ENCODE measurements at regions not wholly inside any gene's neighbourhood (a gene's known extent, or its start where the extent isn't known, plus 50 kb on each side); places are given as distances from the start of the nearest gene placed in this dataset.

DNA sequence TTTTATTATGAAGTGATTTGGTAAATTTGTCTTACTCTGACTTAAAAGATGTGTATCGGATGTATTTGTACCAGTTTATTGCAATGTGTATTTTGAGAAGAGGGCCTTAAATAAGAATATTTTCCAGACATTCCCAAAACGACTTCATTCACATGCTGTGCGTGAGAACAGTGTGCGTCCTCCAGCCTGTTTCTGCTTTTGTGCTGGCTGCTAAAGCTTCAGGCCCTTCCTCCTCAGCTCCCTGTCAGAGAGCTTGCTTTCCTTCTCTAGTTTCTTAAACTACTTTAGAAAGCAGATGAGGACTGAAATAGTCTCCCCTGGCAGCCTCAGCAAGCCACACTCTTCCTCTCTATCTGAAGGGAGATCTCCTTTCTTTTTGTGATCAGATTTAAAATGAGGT lies 157.8 kb downstream of the SAMD5 start:
- Histone ChIP-seq H3K27me3 (ENCODE audit: control insufficient read depth in 1 of 2, insufficient read depth in 2 of 2, low read length in 2 of 2) (no peaks in the 10 kb centered on the region), H3K4me3 (ENCODE audit: low read depth in 1 of 2, low read length in 2 of 2) (no peak overlapping the region), H3K27ac (ENCODE audit: low read depth, low read length) (no peak overlapping the region), H3K36me3 (ENCODE audit: control insufficient read depth in 1 of 2, insufficient read depth in 2 of 2, low read length in 2 of 2) (no peaks in the 10 kb centered on the region), H3K9ac (ENCODE audit: low read depth in 1 of 2, low read length in 2 of 2) (no peak overlapping the region), H3K4me1 (ENCODE audit: control insufficient read depth in 1 of 2, insufficient read depth in 2 of 2, low read length in 2 of 2) (no peaks in the 10 kb centered on the region), H3K9me3 (ENCODE audit: control insufficient read depth in 1 of 2, low read length in 2 of 2) (peaks cover 0 to 9% of the 10 kb centered on the region in 2 donors)

DNA sequence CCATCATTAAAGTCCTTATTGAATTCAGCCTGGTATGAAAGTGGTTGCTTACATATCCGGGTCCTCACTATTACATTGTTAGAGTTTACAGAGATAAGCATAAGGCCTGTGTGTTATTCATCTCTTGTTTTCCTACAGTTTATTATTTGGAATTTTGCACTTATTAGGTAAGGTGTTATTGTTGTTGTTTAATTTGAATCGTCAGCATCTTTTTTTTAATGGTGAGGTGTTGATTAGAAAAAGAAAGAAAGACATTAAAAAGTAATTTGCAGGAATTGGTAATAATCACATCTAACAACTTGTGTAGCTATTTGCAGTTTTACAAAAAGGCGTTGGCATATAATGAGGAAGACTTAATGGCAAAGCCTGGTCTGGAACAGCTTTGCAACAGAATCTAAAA lies 158.6 kb downstream of the SAMD5 start:
- H3K27ac ChIP-seq (ENCODE audit: low read depth, low read length), result no peak overlapping the region

DNA sequence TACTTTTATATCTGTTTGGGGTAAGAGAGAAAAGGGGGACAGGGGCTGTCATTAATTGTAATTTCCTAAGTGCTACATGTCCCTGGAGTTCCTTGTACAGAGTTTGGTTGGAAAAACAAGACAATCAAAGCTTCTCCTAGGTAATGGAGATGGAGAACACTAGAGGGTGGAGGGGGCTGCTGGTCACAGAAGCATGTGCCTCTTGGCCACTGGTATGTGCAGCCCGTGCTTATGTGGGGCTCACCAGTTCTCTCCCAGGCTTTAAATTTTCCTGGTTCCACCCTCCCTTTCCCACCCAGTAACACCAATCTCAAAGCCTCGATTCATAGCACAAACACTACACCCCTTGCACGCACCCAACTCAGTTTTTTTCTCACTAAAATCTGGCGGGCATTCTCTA lies 165.6 kb downstream of the SAMD5 start:
- H3K27me3 ChIP-seq (ENCODE audit: control insufficient read depth in 1 of 2, insufficient read depth in 2 of 2, low read length in 2 of 2), result no peaks in the 10 kb centered on the region
- no peak overlapping the region for H3K27ac ChIP-seq (ENCODE audit: low read depth, low read length)
- peaks cover 0 to 9% of the 10 kb centered on the region in 2 donors for H3K9me3 ChIP-seq (ENCODE audit: control insufficient read depth in 1 of 2, low read length in 2 of 2)
- no peaks in the 10 kb centered on the region for H3K36me3 ChIP-seq (ENCODE audit: control insufficient read depth in 1 of 2, insufficient read depth in 2 of 2, low read length in 2 of 2)
- no peak overlapping the region for H3K9ac ChIP-seq (ENCODE audit: low read depth in 1 of 2, low read length in 2 of 2)
- no peaks in the 10 kb centered on the region for H3K4me1 ChIP-seq (ENCODE audit: control insufficient read depth in 1 of 2, insufficient read depth in 2 of 2, low read length in 2 of 2)
- H3K4me3 ChIP-seq (ENCODE audit: low read depth in 1 of 2, low read length in 2 of 2), result no peak overlapping the region

More for the DNA sequence above, 158.6 kb downstream of the SAMD5 start:
- Histone ChIP-seq H3K9me3 (ENCODE audit: control insufficient read depth in 1 of 2, low read length in 2 of 2) (peaks cover 0 to 9% of the 10 kb centered on the region in 2 donors), H3K9ac (ENCODE audit: low read depth in 1 of 2, low read length in 2 of 2) (no peak overlapping the region), H3K4me1 (ENCODE audit: control insufficient read depth in 1 of 2, insufficient read depth in 2 of 2, low read length in 2 of 2) (no peaks in the 10 kb centered on the region), H3K4me3 (ENCODE audit: low read depth in 1 of 2, low read length in 2 of 2) (no peak overlapping the region), H3K27me3 (ENCODE audit: control insufficient read depth in 1 of 2, insufficient read depth in 2 of 2, low read length in 2 of 2) (no peaks in the 10 kb centered on the region), H3K36me3 (ENCODE audit: control insufficient read depth in 1 of 2, insufficient read depth in 2 of 2, low read length in 2 of 2) (no peaks in the 10 kb centered on the region)

DNA sequence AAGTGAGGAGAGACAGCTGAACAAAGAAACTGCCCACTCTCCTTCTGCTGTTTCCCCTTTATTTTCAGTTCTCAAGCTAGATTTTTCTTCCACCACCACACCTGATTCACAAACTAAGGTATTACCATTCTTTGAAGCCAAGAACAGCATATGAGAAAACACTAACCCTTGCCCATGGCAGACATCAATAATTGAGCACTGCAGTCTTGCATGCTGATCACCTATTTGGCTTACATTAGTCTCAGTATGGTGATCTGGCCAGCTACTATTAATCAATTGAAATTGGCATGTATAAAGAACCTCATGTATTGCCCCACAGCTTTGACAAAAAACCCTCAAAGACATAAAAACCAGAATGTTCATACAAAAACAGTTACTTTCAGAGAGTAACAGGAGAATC lies 166.3 kb downstream of the SAMD5 start:
- no peaks in the 10 kb centered on the region for H3K4me1 ChIP-seq (ENCODE audit: control insufficient read depth in 1 of 2, insufficient read depth in 2 of 2, low read length in 2 of 2)
- H3K9ac ChIP-seq (ENCODE audit: low read depth in 1 of 2, low read length in 2 of 2), result no peak overlapping the region
- no peak overlapping the region for H3K4me3 ChIP-seq (ENCODE audit: low read depth in 1 of 2, low read length in 2 of 2)
- no peak overlapping the region for H3K27ac ChIP-seq (ENCODE audit: low read depth, low read length)
- H3K9me3 ChIP-seq (ENCODE audit: control insufficient read depth in 1 of 2, low read length in 2 of 2), result peaks cover 0 to 5% of the 10 kb centered on the region in 2 donors
- no peaks in the 10 kb centered on the region for H3K27me3 ChIP-seq (ENCODE audit: control insufficient read depth in 1 of 2, insufficient read depth in 2 of 2, low read length in 2 of 2)
- H3K36me3 ChIP-seq (ENCODE audit: control insufficient read depth in 1 of 2, insufficient read depth in 2 of 2, low read length in 2 of 2), result no peaks in the 10 kb centered on the region

DNA sequence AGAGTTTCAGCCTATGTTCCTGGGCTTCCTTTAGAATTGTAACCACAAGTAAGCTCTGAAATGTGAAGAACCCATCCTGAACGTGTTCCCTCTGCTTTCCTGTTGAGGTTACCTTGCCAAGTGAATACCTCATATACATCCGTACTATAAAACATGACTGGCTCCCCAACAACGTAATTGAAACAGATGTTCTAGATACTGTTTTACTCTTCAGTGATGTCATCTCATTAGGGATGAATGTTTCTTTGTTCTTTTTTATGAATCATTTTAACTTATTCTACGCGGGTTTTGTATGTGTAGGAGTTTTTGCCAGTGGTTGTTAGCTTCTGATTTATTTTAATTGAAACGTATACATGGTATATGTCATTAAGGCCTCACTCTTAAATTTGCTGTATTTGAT lies 166.8 kb downstream of the SAMD5 start:
- Histone ChIP-seq H3K9me3 (ENCODE audit: control insufficient read depth in 1 of 2, low read length in 2 of 2) (no peaks in the 10 kb centered on the region), H3K27ac (ENCODE audit: low read depth, low read length) (no peak overlapping the region), H3K4me1 (ENCODE audit: control insufficient read depth in 1 of 2, insufficient read depth in 2 of 2, low read length in 2 of 2) (no peaks in the 10 kb centered on the region), H3K4me3 (ENCODE audit: low read depth in 1 of 2, low read length in 2 of 2) (no peak overlapping the region), H3K9ac (ENCODE audit: low read depth in 1 of 2, low read length in 2 of 2) (no peak overlapping the region), H3K27me3 (ENCODE audit: control insufficient read depth in 1 of 2, insufficient read depth in 2 of 2, low read length in 2 of 2) (no peaks in the 10 kb centered on the region), H3K36me3 (ENCODE audit: control insufficient read depth in 1 of 2, insufficient read depth in 2 of 2, low read length in 2 of 2) (no peaks in the 10 kb centered on the region)

DNA sequence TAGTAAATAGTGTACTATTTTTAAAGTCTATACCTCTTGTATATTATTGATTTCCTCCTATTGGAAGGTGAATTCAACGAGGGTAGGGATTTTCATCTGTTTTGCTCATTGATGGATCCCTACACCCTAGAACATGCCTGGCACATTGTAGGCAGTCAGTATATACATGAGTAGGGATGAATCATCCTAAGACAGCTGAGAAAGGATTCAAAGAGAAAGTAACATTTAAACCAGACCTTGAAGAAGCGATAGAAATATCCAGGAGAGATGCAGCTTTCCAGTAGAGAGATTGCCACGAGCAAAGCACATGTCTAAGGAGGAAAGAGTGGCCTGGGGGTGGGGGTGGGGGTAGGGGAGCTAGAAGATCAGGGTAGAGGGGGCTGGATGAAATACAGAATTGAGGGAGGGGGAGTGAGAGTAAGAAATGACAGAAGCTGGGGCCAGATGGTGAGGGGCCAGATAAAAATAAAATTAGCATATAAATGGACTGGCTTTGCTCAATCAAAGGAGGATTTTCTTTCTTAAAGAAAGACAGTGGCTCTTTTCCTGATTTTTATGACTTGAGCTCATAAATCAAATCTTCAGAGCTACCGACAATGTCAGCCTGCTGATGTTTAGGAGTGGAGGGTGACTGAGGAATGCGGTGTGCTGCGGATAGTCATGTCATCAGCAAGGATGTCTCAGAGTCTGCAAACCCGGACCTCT lies 168.2 kb downstream of the SAMD5 start:
- H3K4me3 ChIP-seq (ENCODE audit: low read depth in 1 of 2, low read length in 2 of 2), result no peak overlapping the region
- H3K9me3 ChIP-seq (ENCODE audit: control insufficient read depth in 1 of 2, low read length in 2 of 2), result no peaks in the 10 kb centered on the region
- H3K27me3 ChIP-seq (ENCODE audit: control insufficient read depth in 1 of 2, insufficient read depth in 2 of 2, low read length in 2 of 2), result no peaks in the 10 kb centered on the region
- H3K36me3 ChIP-seq (ENCODE audit: control insufficient read depth in 1 of 2, insufficient read depth in 2 of 2, low read length in 2 of 2), result no peaks in the 10 kb centered on the region
- no peak overlapping the region for H3K9ac ChIP-seq (ENCODE audit: low read depth in 1 of 2, low read length in 2 of 2)
- H3K27ac ChIP-seq (ENCODE audit: low read depth, low read length), result no peak overlapping the region
- H3K4me1 ChIP-seq (ENCODE audit: control insufficient read depth in 1 of 2, insufficient read depth in 2 of 2, low read length in 2 of 2), result no peaks in the 10 kb centered on the region

DNA sequence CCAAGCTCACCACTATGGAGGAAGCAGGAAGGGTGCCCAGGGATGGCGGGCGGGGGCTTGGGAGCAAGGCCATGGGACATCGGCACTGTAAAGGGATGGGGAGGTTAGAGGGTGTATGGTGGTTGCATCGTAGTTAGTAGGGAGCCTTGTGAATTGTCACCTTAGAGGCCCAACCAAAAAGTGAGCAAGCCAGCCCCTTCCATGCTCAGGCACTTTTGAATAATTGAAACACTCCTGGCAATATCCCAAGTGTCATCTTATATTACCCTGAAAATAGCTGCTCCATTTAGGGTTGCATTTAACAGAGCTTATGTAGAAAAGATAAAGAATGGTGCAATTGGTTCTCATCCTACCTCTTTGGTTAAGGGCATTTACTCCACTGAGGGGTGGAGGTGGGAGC lies 169.2 kb downstream of the SAMD5 start:
- Histone ChIP-seq H3K9ac (ENCODE audit: low read depth in 1 of 2, low read length in 2 of 2) (no peak overlapping the region), H3K4me3 (ENCODE audit: low read depth in 1 of 2, low read length in 2 of 2) (no peak overlapping the region), H3K27me3 (ENCODE audit: control insufficient read depth in 1 of 2, insufficient read depth in 2 of 2, low read length in 2 of 2) (no peaks in the 10 kb centered on the region), H3K36me3 (ENCODE audit: control insufficient read depth in 1 of 2, insufficient read depth in 2 of 2, low read length in 2 of 2) (no peaks in the 10 kb centered on the region), H3K4me1 (ENCODE audit: control insufficient read depth in 1 of 2, insufficient read depth in 2 of 2, low read length in 2 of 2) (no peaks in the 10 kb centered on the region), H3K9me3 (ENCODE audit: control insufficient read depth in 1 of 2, low read length in 2 of 2) (no peaks in the 10 kb centered on the region), H3K27ac (ENCODE audit: low read depth, low read length) (no peak overlapping the region)

DNA sequence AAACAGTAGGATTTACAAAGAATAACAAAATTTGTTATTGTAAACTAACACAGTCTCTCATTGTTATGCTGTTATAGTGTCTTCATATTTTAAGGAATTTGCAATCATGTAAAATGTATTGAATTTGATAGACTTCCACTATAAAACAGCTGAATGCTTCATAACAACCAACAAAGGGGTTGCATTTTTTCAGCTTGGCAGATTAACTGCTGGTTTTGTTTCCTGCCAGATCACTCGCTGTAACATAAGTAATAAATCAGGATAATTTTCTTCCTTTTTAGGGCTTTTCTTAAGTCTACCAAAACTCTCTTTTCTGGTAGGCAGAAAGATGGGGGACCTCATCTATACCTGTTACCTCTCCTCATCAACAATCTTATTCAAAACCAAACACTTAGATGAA lies 169.8 kb downstream of the SAMD5 start:
- H3K9me3 ChIP-seq (ENCODE audit: control insufficient read depth in 1 of 2, low read length in 2 of 2), result no peaks in the 10 kb centered on the region
- no peak overlapping the region for H3K9ac ChIP-seq (ENCODE audit: low read depth in 1 of 2, low read length in 2 of 2)
- H3K27me3 ChIP-seq (ENCODE audit: control insufficient read depth in 1 of 2, insufficient read depth in 2 of 2, low read length in 2 of 2), result no peaks in the 10 kb centered on the region
- H3K36me3 ChIP-seq (ENCODE audit: control insufficient read depth in 1 of 2, insufficient read depth in 2 of 2, low read length in 2 of 2), result no peaks in the 10 kb centered on the region
- H3K27ac ChIP-seq (ENCODE audit: low read depth, low read length), result no peak overlapping the region
- no peak overlapping the region for H3K4me3 ChIP-seq (ENCODE audit: low read depth in 1 of 2, low read length in 2 of 2)
- H3K4me1 ChIP-seq (ENCODE audit: control insufficient read depth in 1 of 2, insufficient read depth in 2 of 2, low read length in 2 of 2), result no peaks in the 10 kb centered on the region

DNA sequence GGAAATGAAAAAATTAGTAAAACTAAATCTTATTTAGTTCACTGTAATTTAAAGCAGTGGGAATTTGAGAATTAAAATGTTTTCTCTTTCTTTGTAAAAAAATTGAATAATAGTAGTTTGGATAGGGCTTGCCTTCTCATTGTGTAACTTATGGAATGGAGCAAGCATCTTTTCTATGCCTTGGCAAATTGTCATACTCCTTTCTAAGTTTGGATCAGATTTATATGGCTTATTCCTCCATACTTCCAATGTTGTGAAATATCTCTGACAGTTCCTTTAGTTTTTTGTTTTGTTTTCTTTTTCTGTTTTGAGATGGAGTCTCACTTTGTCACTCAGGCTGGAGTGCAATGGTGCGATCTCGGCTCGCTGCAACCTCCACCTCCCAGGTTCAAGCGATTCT lies 176.4 kb downstream of the SAMD5 start:
- Histone ChIP-seq H3K4me3 (ENCODE audit: low read depth in 1 of 2, low read length in 2 of 2) (no peak overlapping the region), H3K36me3 (ENCODE audit: control insufficient read depth in 1 of 2, insufficient read depth in 2 of 2, low read length in 2 of 2) (no peaks in the 10 kb centered on the region), H3K27me3 (ENCODE audit: control insufficient read depth in 1 of 2, insufficient read depth in 2 of 2, low read length in 2 of 2) (no peaks in the 10 kb centered on the region), H3K27ac (ENCODE audit: low read depth, low read length) (no peak overlapping the region), H3K9me3 (ENCODE audit: control insufficient read depth in 1 of 2, low read length in 2 of 2) (no peaks in the 10 kb centered on the region), H3K4me1 (ENCODE audit: control insufficient read depth in 1 of 2, insufficient read depth in 2 of 2, low read length in 2 of 2) (no peaks in the 10 kb centered on the region), H3K9ac (ENCODE audit: low read depth in 1 of 2, low read length in 2 of 2) (no peak overlapping the region)

DNA sequence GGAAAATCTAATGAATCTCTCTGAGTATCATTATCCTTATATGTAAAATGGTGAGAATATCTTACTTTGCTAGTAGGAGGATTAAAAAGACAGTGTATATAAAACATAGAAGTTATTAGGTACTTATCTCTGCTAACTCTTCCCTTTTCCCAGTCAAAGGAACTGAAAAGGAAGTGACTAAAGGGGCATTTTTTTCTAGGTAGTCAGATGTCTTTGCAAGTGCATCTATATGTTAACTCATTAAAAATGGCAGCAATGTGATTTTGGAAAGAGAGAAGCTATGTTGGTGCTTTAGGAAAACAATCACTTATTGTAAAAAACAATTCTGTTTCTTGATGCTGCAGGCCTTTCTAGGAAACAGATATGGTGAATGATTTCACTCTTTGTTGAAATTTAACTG lies 180.9 kb downstream of the SAMD5 start:
- Histone ChIP-seq H3K27ac (ENCODE audit: low read depth, low read length) (no peak overlapping the region), H3K4me1 (ENCODE audit: control insufficient read depth in 1 of 2, insufficient read depth in 2 of 2, low read length in 2 of 2) (no peaks in the 10 kb centered on the region), H3K9me3 (ENCODE audit: control insufficient read depth in 1 of 2, low read length in 2 of 2) (no peaks in the 10 kb centered on the region), H3K27me3 (ENCODE audit: control insufficient read depth in 1 of 2, insufficient read depth in 2 of 2, low read length in 2 of 2) (no peaks in the 10 kb centered on the region), H3K36me3 (ENCODE audit: control insufficient read depth in 1 of 2, insufficient read depth in 2 of 2, low read length in 2 of 2) (no peaks in the 10 kb centered on the region), H3K4me3 (ENCODE audit: low read depth in 1 of 2, low read length in 2 of 2) (no peak overlapping the region), H3K9ac (ENCODE audit: low read depth in 1 of 2, low read length in 2 of 2) (no peak overlapping the region)

DNA sequence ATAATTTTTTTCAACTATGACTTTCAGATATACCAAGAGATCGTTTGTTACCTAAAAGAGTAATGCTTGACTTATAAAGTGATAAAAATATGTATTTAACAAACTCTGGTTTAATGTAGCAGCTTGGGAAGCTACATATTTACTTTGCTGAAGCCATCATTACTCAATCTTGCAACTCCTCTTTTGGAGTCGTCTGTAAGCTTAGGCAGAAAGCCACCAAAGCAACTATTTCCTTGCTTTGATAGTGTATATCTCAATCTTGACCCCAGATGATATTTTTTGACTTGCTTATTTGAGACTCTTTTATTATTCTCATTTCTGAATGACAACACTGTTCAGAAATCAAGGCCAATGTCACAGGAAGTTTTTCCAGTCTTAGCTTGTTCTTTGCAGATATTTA lies 183.0 kb downstream of the SAMD5 start:
- H3K9me3 ChIP-seq (ENCODE audit: control insufficient read depth in 1 of 2, low read length in 2 of 2), result no peaks in the 10 kb centered on the region
- H3K27me3 ChIP-seq (ENCODE audit: control insufficient read depth in 1 of 2, insufficient read depth in 2 of 2, low read length in 2 of 2), result no peaks in the 10 kb centered on the region
- H3K4me3 ChIP-seq (ENCODE audit: low read depth in 1 of 2, low read length in 2 of 2), result no peak overlapping the region

More for the DNA sequence above, 183.0 kb downstream of the SAMD5 start:
- H3K4me1 ChIP-seq (ENCODE audit: control insufficient read depth in 1 of 2, insufficient read depth in 2 of 2, low read length in 2 of 2), result no peaks in the 10 kb centered on the region
- H3K27ac ChIP-seq (ENCODE audit: low read depth, low read length), result no peak overlapping the region
- no peaks in the 10 kb centered on the region for H3K36me3 ChIP-seq (ENCODE audit: control insufficient read depth in 1 of 2, insufficient read depth in 2 of 2, low read length in 2 of 2)
- H3K9ac ChIP-seq (ENCODE audit: low read depth in 1 of 2, low read length in 2 of 2), result no peak overlapping the region

Measured in duodenal mucosa (tissue), 2 donors.